SK-N-SH treated with all-trans-retinoic acid at 6 μM for 48 hours (cell line): ENCODE measurements at regions not wholly inside any gene's neighbourhood (a gene's known extent, or its start where the extent isn't known, plus 50 kb on each side); places are given as distances from the start of the nearest gene placed in this dataset.

Experiments used
- ATAC-seq: fragments of 200-7000 bp; cut with Tn5 transposase; 3 replicates; pipeline ENCODE4 v1.9.1; 2020; ENCODE audit warnings: mild to moderate bottlenecking, moderate library complexity
- ARNTL ChIP-seq: fragments of 450-650 bp; formaldehyde crosslinking; IDR thresholded peaks from 2 replicates; pipeline ENCODE4 v1.5.0; 2020; ENCODE audit warnings: low read depth, mild to moderate bottlenecking, moderate library complexity, borderline replicate concordance
- BACH2 ChIP-seq: fragments of 250-450 bp; sonication (Bioruptor Pico); IDR thresholded peaks from 2 replicates; pipeline ENCODE4 v1.9.0; 2021; ENCODE audit warnings: mild to moderate bottlenecking, borderline replicate concordance
- CREB5 ChIP-seq: fragments of 250-450 bp; sonication (Bioruptor Pico); IDR thresholded peaks from 2 replicates; pipeline ENCODE4 v1.5.1; 2020; ENCODE audit warnings: low read depth, mild to moderate bottlenecking, moderate library complexity
- CSDC2 ChIP-seq: fragments of 250-450 bp; sonication (Bioruptor Pico); IDR thresholded peaks from 2 replicates; pipeline ENCODE4 v1.5.0; 2020; ENCODE audit warnings: mild to moderate bottlenecking, moderate library complexity
- CSRNP3 ChIP-seq: fragments of 250-450 bp; sonication (Bioruptor Pico); IDR thresholded peaks from 2 replicates; pipeline ENCODE4 v1.5.1; 2021; ENCODE audit warnings: mild to moderate bottlenecking, moderate library complexity
- ESRRG ChIP-seq: fragments of 250-450 bp; sonication (Bioruptor Pico); IDR thresholded peaks from 2 replicates; pipeline ENCODE4 v1.6.1; 2021; ENCODE audit warnings: mild to moderate bottlenecking
- GLIS3 ChIP-seq: fragments of 250-450 bp; sonication (Bioruptor Pico); IDR thresholded peaks from 2 replicates; pipeline ENCODE4 v1.5.0; 2020; ENCODE audit warnings: mild to moderate bottlenecking, moderate library complexity
- OSR1 ChIP-seq: fragments of 250-450 bp; sonication (Bioruptor Pico); IDR thresholded peaks from 2 replicates; pipeline ENCODE4 v1.8.0; 2022; ENCODE audit warnings: moderate library complexity, mild to moderate bottlenecking, inconsistent platforms
- PATZ1 ChIP-seq: fragments of 250-450 bp; sonication (Bioruptor Pico); IDR thresholded peaks from 2 replicates; pipeline ENCODE4 v1.8.0; 2020; ENCODE audit warnings: mild to moderate bottlenecking, moderate library complexity, borderline replicate concordance
- POU6F1 ChIP-seq: fragments of 250-450 bp; sonication (Bioruptor Pico); IDR thresholded peaks from 2 replicates; pipeline ENCODE4 v1.8.0; 2021; ENCODE audit warnings: low read depth, mild to moderate bottlenecking, moderate library complexity, borderline replicate concordance
- TCF4 ChIP-seq: fragments of 250-450 bp; sonication (Bioruptor Pico); IDR thresholded peaks from 2 replicates; pipeline ENCODE4 v1.8.0; 2021; ENCODE audit warnings: mild to moderate bottlenecking, moderate library complexity, borderline replicate concordance
- TOX ChIP-seq: fragments of 250-450 bp; sonication (Bioruptor Pico); IDR thresholded peaks from 2 replicates; pipeline ENCODE4 v1.8.0; 2021; ENCODE audit warnings: mild to moderate bottlenecking, moderate library complexity, borderline replicate concordance
- TSHZ2 ChIP-seq: fragments of 250-450 bp; sonication (Bioruptor Pico); IDR thresholded peaks from 2 replicates; pipeline ENCODE4 v1.5.0; 2020; ENCODE audit warnings: mild to moderate bottlenecking, moderate library complexity
- ZC3H10 ChIP-seq: fragments of 250-450 bp; sonication (Bioruptor Pico); IDR thresholded peaks from 2 replicates; pipeline ENCODE4 v1.5.1; 2021; ENCODE audit warnings: mild to moderate bottlenecking, moderate library complexity
- ZFP30 ChIP-seq: fragments of 450-650 bp; formaldehyde crosslinking; IDR thresholded peaks from 2 replicates; pipeline ENCODE4 v1.5.0; 2022; ENCODE audit warnings: mild to moderate bottlenecking, moderate library complexity
- ZNF565 ChIP-seq: fragments of 450-650 bp; formaldehyde crosslinking; conservative IDR thresholded peaks from 2 replicates; pipeline ENCODE4 v1.5.0; 2020; ENCODE audit warnings: low read depth, mild to moderate bottlenecking, moderate library complexity

GRCh38 chr21:14895792-14896191, 169.0 kb downstream of the NRIP1 start:
- TF ChIP-seq ZC3H10 (CRISPR knock-in tag) (no peak), TSHZ2 (CRISPR knock-in tag) (no peak), ZFP30 (CRISPR knock-in tag) (no peak), ESRRG (CRISPR knock-in tag) (no peak), BACH2 (CRISPR knock-in tag) (no peak), ZNF565 (CRISPR knock-in tag) (no peak), OSR1 (CRISPR knock-in tag) (no peak), POU6F1 (no peak), GLIS3 (CRISPR knock-in tag) (no peak), TCF4 (CRISPR knock-in tag) (no peak), CREB5 (no peak), CSRNP3 (CRISPR knock-in tag) (no peak)
- no peak for ATAC-seq

- no peak for ATAC-seq
- no peak for TF ChIP-seq ARNTL (CRISPR knock-in tag)
- no peak for TF ChIP-seq TOX (CRISPR knock-in tag)
- no peak for TF ChIP-seq TSHZ2 (CRISPR knock-in tag)
- TF ChIP-seq CSDC2 (CRISPR knock-in tag), result no peak
- no peak for TF ChIP-seq CREB5
- TF ChIP-seq OSR1 (CRISPR knock-in tag), result no peak
- no peak for TF ChIP-seq PATZ1
- TF ChIP-seq, all 23 proteins: peak for 0
These were observed 174.7 kb downstream of the NRIP1 start for GRCh38 chr21:14890141-14890540.
